Bronchial epithelial cell (primary cell): ENCODE measurements at regions not wholly inside any gene's neighbourhood (a gene's known extent, or its start where the extent isn't known, plus 50 kb on each side); places are given as distances from the start of the nearest gene placed in this dataset.

ENCODE experiments used
- DNase-seq: peaks from one replicate; pipeline ENCODE4 v3.0.0-alpha.2; 2010; ENCODE audit warnings: low read depth
- FAIRE-seq: peaks from 2 replicates; lab custom pipeline; 2011; peaks lifted over from hg19 to GRCh38; lab: Jason Lieb, UNC
- H3K27me3 ChIP-seq: 2 replicates; pipeline ENCODE4 v1.5.1; 2011; ENCODE audit warnings: low read length; ENCODE audit not compliant: control insufficient read depth, insufficient read depth
- H3K36me3 ChIP-seq: 2 replicates; pipeline ENCODE4 v1.5.1; 2011; ENCODE audit warnings: low read length; ENCODE audit not compliant: control insufficient read depth, insufficient read depth
- H3K4me3 ChIP-seq: 2 replicates; pipeline ENCODE4 v1.5.1; 2011; ENCODE audit warnings: mild to moderate bottlenecking, low read depth, low read length, control low read depth
- CTCF ChIP-seq: IDR thresholded peaks from 2 replicates; pipeline ENCODE4 v1.5.1; 2011; ENCODE audit warnings: mild to moderate bottlenecking, moderate library complexity, low read length, control low read depth, inconsistent platforms; ENCODE audit not compliant: insufficient read depth, severe bottlenecking

- FAIRE-seq: no peak
- no peak for DNase-seq
These were observed 98.4 kb downstream of the ALDH8A1 start for GRCh38 chr6:134851548-134851947.

GRCh38 chr6:134850721-134851305, 99.1 kb downstream of the ALDH8A1 start:
- no peaks in the 10 kb centered on the region for H3K27me3 ChIP-seq
- no peak for FAIRE-seq
- no peak for DNase-seq
- no peaks in the 10 kb centered on the region for H3K36me3 ChIP-seq
- no peak for TF ChIP-seq CTCF
- H3K4me3 ChIP-seq: no peak overlapping the region

More at GRCh38 chr6:134851548-134851947, 98.4 kb downstream of the ALDH8A1 start:
- Histone ChIP-seq H3K36me3 (no peaks in the 10 kb centered on the region), H3K4me3 (no peak overlapping the region), H3K27me3 (no peaks in the 10 kb centered on the region)
- no peak for TF ChIP-seq CTCF

GRCh38 chr6:134849920-134850447, 99.9 kb downstream of the ALDH8A1 start:
- peak; percentile 7 for FAIRE-seq

GRCh38 chr6:134848076-134848475, 101.8 kb downstream of the ALDH8A1 start:
- no peak for FAIRE-seq

More at GRCh38 chr6:134849920-134850447, 99.9 kb downstream of the ALDH8A1 start:
- DNase-seq: no peak
- Histone ChIP-seq H3K27me3 (no peaks in the 10 kb centered on the region), H3K4me3 (no peak overlapping the region), H3K36me3 (no peaks in the 10 kb centered on the region)
- no peak for TF ChIP-seq CTCF

GRCh38 chr6:134846865-134847264, 103.0 kb downstream of the ALDH8A1 start:
- no peaks in the 10 kb centered on the region for H3K27me3 ChIP-seq
- FAIRE-seq: peak; percentile 7
- no peak overlapping the region for H3K4me3 ChIP-seq
- no peak for TF ChIP-seq CTCF
- H3K36me3 ChIP-seq: no peaks in the 10 kb centered on the region
- DNase-seq: peak; percentile 3

More at GRCh38 chr6:134848076-134848475, 101.8 kb downstream of the ALDH8A1 start:
- no peak for TF ChIP-seq CTCF
- no peak for DNase-seq
- Histone ChIP-seq H3K4me3 (no peak overlapping the region), H3K36me3 (no peaks in the 10 kb centered on the region), H3K27me3 (no peaks in the 10 kb centered on the region)
